Skeletal muscle cell (primary cell): ENCODE measurements at regions not wholly inside any gene's neighbourhood (a gene's known extent, or its start where the extent isn't known, plus 50 kb on each side); places are given as distances from the start of the nearest gene placed in this dataset.
"Not testable (repeated sequence)": the region's sequence is repeated elsewhere in the genome, so short reads cannot be mapped to it uniquely, and the experiment has no call there.

Experiments used
- DNase-seq: peaks from one replicate; pipeline ENCODE4 v3.0.0-alpha.2; 2010; ENCODE audit warnings: low read depth
- H3K4me3 ChIP-seq: 2 replicates; pipeline ENCODE4 v1.5.1; 2011; ENCODE audit warnings: low read depth, mild to moderate bottlenecking, control low read depth, low read length, moderate library complexity

DNA sequence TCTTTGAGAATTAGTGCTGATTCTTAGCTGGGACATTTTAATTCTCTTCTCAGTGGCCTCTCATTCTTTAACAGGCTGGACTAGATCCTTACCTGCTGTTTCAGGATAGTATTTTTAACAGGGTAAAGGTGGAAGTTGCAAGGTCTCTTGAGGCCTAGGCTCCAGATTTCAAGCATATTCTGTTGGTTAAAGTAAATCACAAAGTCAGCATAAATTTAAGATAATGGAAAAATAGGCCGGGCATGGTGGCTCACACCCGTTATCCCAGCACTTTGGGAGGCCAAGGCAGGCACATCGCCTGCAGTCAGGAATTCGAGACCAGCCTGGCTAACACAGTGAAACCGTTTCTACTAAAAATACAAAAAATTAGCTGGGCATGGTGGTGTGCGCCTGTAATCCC lies 1149.0 kb downstream of the EPHA7 start:
- no peak for DNase-seq
- H3K4me3 ChIP-seq = no peak overlapping the region

DNA sequence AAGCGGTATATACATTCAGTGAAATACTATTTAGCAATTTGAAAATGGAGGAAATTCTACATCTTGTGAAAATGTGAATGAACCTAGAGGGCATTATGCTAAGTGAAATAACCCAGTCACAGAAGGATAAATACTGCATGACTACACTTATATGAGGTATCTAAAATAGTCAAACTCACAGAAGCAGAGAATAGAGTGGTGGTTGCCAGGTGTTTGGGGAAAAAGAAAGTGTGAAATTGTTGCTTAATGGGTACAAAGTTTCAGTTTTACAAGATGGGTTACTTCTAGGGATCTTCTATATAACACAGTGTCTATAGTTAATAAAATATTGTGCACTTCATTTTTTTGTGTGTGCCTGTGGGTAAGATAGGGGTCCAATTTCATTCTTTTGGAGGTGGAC lies 1152.0 kb downstream of the EPHA7 start:
- no peak overlapping the region for H3K4me3 ChIP-seq
- DNase-seq = no peak

DNA sequence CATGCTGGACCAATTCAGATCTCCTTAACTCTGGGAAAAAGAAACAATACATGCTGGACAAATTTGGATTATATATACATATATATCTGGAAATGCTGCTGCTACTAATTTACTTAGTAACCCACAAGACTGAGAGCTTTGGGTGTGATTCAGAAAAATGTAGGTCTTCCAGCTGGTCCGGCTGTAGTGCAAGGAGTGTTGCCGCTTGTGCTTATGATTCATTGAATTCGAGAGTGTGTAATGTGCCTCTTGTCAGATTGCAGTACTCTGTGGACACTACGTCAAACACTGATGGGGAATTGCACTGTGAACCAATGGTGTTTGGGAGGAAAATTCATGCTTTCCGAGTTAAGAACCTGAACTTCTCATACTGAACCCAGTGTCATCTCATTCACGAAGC lies 1155.5 kb downstream of the EPHA7 start:
- DNase-seq = no peak
- H3K4me3 ChIP-seq = no peak overlapping the region

DNA sequence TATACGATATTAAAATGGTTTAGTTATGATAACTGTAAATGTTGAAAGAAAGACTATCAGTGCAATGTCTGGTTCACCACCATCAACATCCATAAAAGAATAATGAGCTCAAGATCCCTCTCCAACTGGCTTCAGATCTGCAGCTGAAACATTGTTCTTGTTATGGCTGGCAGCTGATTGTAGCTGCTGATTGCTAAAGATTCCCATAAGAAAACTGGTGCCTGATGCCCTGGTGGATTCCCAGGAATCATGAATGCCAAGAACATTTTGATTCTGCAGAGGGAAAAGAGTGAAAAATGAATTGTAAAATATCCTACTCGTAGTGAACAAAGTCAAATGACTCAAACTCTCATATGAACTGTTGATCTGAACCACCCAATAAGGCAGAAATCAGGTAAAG lies 1160.2 kb downstream of the EPHA7 start:
- no peak for DNase-seq

DNA sequence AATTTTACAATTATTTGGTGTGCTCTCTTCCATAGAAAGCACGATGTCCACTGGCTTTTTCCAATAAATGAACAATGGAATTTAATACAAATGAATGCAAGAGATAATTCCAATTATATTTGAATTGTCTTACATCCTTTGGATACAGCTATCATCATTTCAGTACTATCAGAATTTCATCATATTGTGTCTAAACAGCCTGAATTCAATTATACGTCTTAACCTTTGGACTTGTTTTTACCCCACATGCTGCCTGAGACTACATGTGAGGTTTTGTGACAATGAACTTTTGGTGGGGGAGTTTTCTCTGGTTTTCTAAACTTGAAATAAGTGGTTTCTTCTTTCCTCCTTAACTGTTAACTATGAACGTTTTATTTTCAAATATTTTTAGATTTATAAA lies 1176.0 kb downstream of the EPHA7 start:
- H3K4me3 ChIP-seq = no peak overlapping the region
- DNase-seq = no peak

More for the DNA sequence above, 1160.2 kb downstream of the EPHA7 start:
- no peak overlapping the region for H3K4me3 ChIP-seq

DNA sequence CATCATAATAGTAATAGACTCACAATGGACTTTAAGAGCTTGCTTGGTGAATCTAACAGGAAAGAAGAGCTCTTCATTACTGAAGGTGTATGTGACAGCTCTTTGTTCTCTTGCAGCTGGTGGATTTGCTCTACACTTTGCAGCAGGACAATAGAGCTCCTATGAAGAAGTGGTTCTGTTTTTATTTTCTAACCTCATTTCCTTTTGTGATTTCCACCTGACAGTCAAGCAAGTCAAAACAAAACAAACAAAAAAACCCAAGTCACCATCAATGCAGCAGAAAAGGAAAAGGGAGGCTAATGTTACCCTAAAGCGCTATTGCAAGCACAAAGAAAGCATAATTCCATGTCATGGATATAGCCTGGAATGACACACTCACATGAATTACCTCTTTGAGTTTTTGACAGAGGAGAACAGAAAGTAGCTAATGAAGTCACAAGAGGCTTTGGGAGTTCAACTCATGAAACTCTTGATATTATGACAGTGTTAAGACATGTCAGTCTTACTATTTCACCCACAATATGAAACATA lies 1188.1 kb downstream of the EPHA7 start:
- H3K4me3 ChIP-seq = no peak overlapping the region
- no peak for DNase-seq

DNA sequence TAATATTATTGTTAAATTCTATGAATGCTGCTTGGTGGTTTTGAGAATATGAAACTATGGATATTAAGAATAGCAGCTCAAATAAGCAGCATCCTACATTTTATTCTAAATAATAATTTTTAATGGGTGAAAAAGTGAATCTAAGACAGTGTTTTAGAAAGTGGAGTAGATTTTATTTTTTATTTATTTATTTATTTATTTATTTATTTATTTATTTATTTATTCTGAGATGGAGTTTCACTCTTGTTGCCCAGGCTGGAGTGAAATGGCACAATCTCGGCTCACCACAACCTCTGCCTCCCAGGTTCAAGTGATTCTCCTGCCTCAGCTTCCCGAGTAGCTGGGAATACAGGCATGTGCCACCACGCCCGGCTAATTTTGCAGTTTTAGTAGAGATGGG lies 1199.4 kb downstream of the EPHA7 start:
- not testable (repeated sequence) for DNase-seq

DNA sequence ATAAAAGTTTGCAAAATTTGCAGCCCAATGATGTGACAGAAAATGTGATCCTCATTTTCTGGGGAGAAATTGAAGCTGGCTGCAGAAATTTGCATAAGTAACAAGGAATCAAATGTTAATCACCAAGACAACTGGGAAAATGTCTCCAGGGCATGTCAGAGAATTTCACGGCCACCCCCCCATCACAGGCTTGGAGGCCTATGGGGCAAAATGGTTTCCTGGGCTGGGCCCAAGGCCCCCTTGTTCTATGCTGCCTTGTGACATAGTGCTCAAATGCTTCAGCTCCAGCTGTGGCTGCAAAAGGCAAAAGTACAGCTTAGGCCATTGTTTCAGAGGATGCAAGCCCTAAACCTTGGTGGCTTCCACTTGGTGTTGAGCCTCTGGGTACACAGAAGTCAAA lies 1202.6 kb downstream of the EPHA7 start:
- H3K4me3 ChIP-seq = no peak overlapping the region
- no peak for DNase-seq

More for the DNA sequence above, 1199.4 kb downstream of the EPHA7 start:
- not testable (repeated sequence) for H3K4me3 ChIP-seq

DNA sequence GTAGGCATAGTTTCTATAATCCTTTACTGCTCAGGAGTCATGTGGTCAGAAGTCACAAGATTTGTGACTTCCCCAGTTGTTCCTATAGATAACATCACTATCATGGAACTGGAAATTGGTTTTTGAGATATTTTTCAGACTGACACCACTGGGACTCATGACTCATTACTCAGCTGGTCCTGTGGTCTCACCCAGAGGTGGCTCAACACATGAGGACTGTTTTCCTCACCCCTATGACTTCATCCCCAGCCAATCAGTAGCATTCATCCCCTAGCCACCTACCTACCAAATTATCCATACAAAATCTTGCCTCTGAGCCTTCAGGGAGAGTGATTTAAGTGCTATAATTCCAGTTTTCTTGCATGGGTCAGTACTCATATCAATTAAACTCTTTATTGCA lies 1217.7 kb downstream of the EPHA7 start:
- no peak for DNase-seq
- no peak overlapping the region for H3K4me3 ChIP-seq

DNA sequence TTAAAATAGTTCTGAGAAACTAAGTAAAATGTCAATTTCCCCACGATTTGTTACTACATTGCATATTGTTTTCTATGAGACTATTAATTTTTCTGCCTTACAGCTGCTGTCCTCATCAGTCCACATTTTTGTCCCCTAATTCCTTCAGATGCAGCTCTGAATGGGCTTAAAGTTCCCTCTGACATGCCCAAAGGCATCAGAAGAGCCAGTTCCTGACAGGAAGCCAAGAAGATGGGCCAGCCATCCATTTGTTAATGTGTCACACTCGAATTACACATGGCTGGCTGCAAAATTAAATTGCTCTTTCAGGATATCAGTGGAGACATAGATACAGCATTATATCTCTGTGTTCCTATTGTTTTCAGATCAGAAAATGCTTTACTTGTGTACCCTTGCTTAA lies 1223.0 kb downstream of the EPHA7 start:
- H3K4me3 ChIP-seq = no peak overlapping the region

DNA sequence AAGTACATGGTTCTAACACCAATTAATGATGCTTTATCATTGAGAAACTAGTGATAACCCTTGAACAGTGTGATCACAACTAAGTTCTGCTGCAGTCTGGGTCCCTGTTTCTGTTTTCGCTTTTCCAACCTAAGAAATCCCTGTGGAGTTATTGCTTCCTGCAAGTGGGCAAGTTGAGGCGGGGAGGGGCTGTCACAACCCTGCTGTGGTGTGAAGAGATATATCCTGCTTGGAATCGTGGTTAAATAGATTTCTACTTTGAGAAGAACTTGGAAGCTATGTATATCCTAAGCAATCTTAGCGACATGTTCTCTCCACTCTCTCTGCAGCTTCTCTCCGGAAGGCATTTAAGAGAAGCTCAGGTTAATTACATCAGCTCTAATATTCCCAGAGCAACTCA lies 1223.6 kb downstream of the EPHA7 start:
- no peak overlapping the region for H3K4me3 ChIP-seq
- no peak for DNase-seq

More for the DNA sequence above, 1223.0 kb downstream of the EPHA7 start:
- DNase-seq = no peak

DNA sequence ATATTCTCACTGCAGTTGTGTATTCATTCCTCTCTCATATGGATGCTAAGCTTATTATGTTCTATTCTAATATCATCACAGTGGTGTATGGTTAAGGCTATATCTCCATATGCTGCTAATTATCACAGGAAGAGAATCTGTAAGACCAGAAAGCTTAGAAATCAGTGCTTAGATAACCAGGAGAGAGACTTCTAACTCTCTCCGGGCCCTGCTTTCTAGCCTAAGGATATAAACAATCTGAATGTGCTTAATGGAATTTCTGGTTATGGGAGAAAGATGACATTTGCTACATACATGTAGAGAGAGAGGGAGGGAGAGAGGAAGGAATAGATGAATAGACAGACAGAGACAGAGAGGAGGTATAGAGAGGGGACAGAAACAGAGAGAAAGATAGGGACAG lies 1231.3 kb downstream of the EPHA7 start:
- no peak overlapping the region for H3K4me3 ChIP-seq

DNA sequence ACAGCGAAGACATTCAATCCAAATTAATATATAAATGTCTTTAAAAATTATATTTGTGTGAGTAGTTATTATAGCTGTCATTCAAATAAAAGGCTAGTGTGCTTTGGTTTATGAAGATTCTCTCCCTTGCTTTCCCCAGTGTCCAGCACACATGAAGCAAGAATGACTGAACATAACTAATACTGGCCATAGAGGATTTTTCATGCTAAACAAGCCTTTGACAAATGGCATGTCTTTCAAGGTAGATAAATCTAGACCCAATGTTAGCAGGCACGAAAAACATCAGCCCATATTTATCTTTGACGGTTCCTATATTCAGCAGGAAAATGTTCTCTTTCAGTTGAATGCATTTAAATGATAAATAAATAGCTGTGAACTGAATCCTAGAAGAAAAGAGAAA lies 1234.4 kb downstream of the EPHA7 start:
- no peak overlapping the region for H3K4me3 ChIP-seq
- no peak for DNase-seq

More for the DNA sequence above, 1231.3 kb downstream of the EPHA7 start:
- DNase-seq = no peak

DNA sequence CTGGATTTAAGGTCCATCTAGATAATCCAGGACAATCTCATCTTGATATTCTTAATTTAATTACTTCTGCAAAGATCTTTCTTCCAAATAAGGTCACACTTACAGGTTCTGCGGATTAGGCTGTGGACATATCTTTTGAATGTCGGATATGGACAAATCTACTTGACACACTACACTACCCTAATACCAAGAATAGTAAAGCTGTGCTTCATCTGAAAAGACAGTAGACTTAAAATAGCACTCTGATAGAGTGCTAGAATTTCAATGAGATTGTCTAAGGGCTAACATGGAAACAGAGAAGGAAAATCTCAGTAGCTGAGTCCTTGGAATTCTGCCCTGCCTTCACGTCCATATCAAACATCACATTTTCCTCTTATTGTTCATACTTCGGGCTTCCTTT lies 1238.0 kb downstream of the EPHA7 start:
- no peak overlapping the region for H3K4me3 ChIP-seq
- no peak for DNase-seq

DNA sequence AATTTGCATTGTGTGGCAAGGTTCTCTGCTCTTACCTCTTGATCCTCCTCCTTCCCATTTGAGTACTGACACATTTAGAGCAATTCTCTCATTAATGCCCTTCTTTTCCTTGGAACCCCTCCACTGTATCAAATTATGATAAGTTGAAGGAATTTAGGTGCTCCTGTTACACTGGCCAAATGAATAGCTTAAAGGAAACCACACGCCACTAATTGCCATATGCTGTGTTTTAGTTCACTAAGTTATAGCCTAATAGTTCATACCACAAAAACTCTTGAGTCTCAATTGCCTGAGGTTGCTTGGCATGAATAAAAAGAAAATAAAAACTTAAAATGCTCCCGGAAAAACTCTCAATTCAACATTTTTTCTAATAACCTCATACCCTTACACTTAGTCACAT lies 1239.3 kb downstream of the EPHA7 start:
- H3K4me3 ChIP-seq = no peak overlapping the region
- no peak for DNase-seq

DNA sequence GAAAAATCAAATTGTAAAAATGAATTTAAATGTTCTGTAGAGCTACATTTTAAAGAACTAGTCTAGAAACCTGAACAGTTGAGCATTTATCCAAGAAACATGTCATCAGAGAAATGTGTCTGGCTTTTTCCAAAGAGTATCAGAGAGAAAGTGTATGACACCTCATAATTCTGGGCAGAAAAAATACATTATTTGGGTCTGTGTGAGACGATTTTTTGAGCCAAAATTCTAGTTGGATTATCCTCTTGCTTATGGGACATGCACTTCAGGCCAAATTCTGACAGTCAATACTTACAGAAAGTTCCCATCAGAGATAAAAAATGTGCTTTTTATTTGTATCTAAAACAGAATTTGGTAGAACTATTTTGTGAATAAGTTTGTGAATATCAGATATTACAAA lies 1242.7 kb downstream of the EPHA7 start:
- H3K4me3 ChIP-seq = no peak overlapping the region
- no peak for DNase-seq

DNA sequence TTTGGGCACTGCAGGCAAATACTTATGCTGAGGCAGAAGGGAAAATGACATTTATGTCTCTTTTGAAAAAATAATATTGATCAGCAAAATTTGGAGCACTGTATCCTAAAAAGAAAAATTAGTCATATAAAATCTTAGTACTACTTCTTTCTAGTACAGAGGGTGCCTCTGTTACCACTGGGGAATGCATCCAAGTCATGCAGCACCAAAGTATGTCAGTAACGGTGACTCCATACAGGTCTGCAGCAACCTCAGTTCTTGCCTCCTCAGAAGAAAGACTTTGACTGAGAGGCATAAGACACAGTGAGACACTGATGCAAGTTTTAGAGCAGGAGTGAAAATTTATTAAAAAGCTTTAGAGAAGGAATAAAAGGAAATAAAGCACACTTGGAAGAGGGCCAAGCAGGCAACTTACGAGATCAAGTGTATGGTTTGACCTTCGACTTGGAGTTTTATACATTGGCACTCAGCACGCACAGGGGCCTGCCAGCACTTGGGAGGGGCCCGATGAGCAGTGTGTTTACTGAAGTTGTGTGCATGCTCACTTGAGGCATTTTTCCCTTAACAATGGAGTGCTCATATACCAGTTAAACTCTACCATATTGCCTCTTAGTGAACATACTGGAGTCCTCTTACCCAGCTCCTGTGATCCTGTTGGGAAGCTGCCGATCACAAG lies 1244.8 kb downstream of the EPHA7 start:
- no peak for DNase-seq

DNA sequence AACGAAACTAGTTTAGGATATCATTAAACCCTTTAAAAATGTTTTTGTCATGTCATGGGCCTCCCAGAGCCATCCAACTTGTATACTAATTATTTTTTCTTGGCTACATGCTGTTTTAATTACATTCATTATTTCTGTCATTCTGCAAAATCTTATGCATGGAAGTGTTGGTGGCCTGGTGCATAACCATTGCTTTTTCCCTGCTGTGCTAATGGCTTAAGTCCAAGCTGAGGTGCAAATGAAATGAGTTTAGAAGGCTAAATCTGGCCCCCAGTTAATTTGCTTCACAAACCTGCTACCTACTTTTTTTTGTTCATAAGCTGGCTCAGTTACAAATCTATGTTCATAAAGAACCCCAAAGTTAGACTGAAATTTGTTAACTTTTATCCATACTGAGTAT lies 1249.9 kb downstream of the EPHA7 start:
- no peak overlapping the region for H3K4me3 ChIP-seq
- no peak for DNase-seq

More for the DNA sequence above, 1244.8 kb downstream of the EPHA7 start:
- H3K4me3 ChIP-seq = no peak overlapping the region

DNA sequence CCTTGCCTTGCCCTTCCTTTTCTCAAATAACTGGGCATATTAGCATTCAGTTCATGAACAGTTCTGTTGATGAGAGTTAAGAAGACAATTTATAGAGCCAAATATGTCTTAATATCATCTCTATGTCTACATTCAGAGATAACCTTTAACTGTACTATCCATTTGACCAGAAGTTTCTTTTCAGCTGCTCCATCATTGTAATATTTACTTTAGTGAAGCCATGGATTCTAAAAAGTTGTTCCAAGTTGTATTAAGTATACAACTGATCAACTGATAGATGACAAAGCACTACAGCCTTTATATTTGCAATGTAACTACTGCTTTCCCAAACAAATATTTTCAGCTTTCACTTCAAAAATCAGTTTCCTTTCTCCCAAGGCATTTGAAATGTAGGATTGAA lies 1252.7 kb downstream of the EPHA7 start:
- no peak overlapping the region for H3K4me3 ChIP-seq
- no peak for DNase-seq

DNA sequence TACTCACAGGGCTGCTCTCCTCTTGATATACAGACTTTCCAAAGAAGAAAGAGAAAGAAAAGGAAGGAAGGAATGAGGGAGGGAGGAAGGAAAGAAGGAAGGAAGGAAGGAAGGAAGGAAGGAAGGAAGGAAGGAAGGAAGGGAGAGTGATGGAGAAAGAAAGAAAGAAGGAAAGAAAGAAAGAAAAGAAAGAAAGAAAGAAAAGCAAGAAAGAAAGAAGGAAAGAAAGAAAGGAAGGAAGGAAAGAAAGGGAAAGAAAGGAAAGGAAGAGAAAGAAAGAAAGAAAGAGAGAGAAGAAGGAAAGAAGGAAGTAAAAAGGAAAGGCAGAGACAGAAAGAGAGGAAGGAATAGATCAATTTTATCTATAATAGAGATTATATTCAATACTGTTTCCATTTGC lies 1257.4 kb downstream of the EPHA7 start:
- no peak for DNase-seq

DNA sequence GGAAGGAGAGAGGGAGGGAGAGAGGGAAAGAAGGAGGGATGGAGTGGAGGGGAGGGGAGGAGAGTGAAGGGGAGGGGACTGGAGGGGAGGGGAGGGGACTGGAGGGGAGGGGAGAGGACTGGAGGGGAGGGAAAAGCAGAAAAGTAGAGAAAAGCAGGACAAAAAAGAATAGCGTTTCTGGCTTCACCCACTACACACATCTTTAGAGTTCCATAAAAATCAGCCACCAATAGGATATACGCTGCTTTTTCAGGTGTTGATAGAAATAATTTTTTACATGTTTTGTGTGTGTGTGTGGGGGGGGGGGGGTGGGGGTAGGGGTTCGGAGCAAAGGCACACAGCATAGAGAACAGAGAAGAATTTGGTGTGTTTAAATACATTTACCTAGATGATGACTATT lies 1259.1 kb downstream of the EPHA7 start:
- H3K4me3 ChIP-seq = no peak overlapping the region

More for the DNA sequence above, 1257.4 kb downstream of the EPHA7 start:
- H3K4me3 ChIP-seq = no peak overlapping the region

DNA sequence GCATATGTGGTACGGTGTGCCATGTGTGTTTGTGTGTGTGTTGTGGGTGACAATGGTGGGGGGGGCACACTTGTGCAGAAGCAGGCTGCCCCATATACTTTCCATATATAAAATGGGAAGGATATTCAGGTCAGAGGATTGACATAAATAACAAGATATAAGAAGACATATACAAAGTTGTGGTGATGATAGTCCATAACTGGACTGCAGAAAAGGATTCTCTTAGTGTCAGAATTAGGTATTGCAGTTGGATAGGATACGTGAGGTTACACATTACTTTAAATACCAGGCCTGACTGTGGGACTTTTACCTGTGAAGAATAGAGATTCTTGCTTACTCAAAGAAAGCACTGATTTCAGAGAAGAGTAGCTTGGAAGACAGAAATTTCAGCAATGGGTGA lies 1260.3 kb downstream of the EPHA7 start:
- no peak for DNase-seq
- H3K4me3 ChIP-seq = no peak overlapping the region

More for the DNA sequence above, 1259.1 kb downstream of the EPHA7 start:
- no peak for DNase-seq
